Endothelial cell of umbilical vein (primary cell): ENCODE measurements at regions not wholly inside any gene's neighbourhood (a gene's known extent, or its start where the extent isn't known, plus 50 kb on each side); places are given as distances from the start of the nearest gene placed in this dataset.

Experiments used
- EZH2 ChIP-seq: IDR thresholded peaks from 2 replicates; pipeline ENCODE4 v1.6.1; 2012; ENCODE audit warnings: borderline replicate concordance, low read depth, mild to moderate bottlenecking, moderate library complexity, low read length, inconsistent platforms; ENCODE audit not compliant: severe bottlenecking
- FOS ChIP-seq: IDR thresholded peaks from 2 replicates; pipeline ENCODE4 v1.6.1; 2011; ENCODE audit warnings: mild to moderate bottlenecking, low read length, moderate library complexity, borderline replicate concordance; ENCODE audit not compliant: insufficient read depth
- JUN ChIP-seq: IDR thresholded peaks from 2 replicates; pipeline ENCODE4 v1.6.1; 2011; ENCODE audit warnings: borderline replicate concordance, low read depth; ENCODE audit not compliant: insufficient read length, insufficient read depth
- MYC ChIP-seq: IDR thresholded peaks from one replicate; pipeline ENCODE4 v1.6.1; 2011; ENCODE audit warnings: mild to moderate bottlenecking, low read depth, low read length
- POLR2A ChIP-seq: IDR thresholded peaks from 2 replicates; pipeline ENCODE4 v1.6.1; 2012; ENCODE audit warnings: low read depth, mild to moderate bottlenecking, control low read depth, low read length
- POLR2AphosphoS5 ChIP-seq: IDR thresholded peaks from 2 replicates; pipeline ENCODE4 v1.6.1; 2012; ENCODE audit warnings: low read depth, mild to moderate bottlenecking, control low read depth, low read length, moderate library complexity; ENCODE audit not compliant: insufficient read depth
- TF ChIP-seq, protein P1 (sequence below), 2 donors: IDR thresholded peaks; 1 replicate in 1 of 2; 2 replicates in 1 of 2; pipeline ENCODE4 v1.5.1; 2011; ENCODE audit warnings: low read length in 2 of 2, mild to moderate bottlenecking in 2 of 2, moderate library complexity in 2 of 2, control low read depth in 1 of 2, inconsistent platforms in 1 of 2, low read depth in 1 of 2; ENCODE audit not compliant: insufficient read depth in 1 of 2; ENCODE audit errors: extremely low read depth in 1 of 2
- TF ChIP-seq, protein P2 (sequence below): IDR thresholded peaks from 2 replicates; pipeline ENCODE4 v1.6.1; 2011; ENCODE audit not compliant: insufficient read depth, insufficient read length

GRCh38 chr1:229825042-229825441, 199.0 kb downstream of the URB2 start:
- TF ChIP-seq, protein P1, sequence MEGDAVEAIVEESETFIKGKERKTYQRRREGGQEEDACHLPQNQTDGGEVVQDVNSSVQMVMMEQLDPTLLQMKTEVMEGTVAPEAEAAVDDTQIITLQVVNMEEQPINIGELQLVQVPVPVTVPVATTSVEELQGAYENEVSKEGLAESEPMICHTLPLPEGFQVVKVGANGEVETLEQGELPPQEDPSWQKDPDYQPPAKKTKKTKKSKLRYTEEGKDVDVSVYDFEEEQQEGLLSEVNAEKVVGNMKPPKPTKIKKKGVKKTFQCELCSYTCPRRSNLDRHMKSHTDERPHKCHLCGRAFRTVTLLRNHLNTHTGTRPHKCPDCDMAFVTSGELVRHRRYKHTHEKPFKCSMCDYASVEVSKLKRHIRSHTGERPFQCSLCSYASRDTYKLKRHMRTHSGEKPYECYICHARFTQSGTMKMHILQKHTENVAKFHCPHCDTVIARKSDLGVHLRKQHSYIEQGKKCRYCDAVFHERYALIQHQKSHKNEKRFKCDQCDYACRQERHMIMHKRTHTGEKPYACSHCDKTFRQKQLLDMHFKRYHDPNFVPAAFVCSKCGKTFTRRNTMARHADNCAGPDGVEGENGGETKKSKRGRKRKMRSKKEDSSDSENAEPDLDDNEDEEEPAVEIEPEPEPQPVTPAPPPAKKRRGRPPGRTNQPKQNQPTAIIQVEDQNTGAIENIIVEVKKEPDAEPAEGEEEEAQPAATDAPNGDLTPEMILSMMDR (IDR thresholded peaks at IDR 0.05; ENCODE audit: extremely low read depth in 1 of 2, insufficient read depth in 1 of 2, low read depth in 1 of 2, low read length in 2 of 2) = no peak
- no peak for TF ChIP-seq POLR2A
- TF ChIP-seq EZH2 = no peak
- no peak for TF ChIP-seq POLR2AphosphoS5
- TF ChIP-seq, protein P2, sequence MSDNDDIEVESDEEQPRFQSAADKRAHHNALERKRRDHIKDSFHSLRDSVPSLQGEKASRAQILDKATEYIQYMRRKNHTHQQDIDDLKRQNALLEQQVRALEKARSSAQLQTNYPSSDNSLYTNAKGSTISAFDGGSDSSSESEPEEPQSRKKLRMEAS = no peak
- no peak for TF ChIP-seq MYC
- no peak for TF ChIP-seq JUN
- TF ChIP-seq FOS = no peak
